ENCODE measurements at regions not wholly inside any gene's neighbourhood (a gene's known extent, or its start where the extent isn't known, plus 50 kb on each side); places are given as distances from the start of the nearest gene placed in this dataset.
"Not testable (repeated sequence)": the region's sequence is repeated elsewhere in the genome, so short reads cannot be mapped to it uniquely, and the experiment has no call there.

DNA sequence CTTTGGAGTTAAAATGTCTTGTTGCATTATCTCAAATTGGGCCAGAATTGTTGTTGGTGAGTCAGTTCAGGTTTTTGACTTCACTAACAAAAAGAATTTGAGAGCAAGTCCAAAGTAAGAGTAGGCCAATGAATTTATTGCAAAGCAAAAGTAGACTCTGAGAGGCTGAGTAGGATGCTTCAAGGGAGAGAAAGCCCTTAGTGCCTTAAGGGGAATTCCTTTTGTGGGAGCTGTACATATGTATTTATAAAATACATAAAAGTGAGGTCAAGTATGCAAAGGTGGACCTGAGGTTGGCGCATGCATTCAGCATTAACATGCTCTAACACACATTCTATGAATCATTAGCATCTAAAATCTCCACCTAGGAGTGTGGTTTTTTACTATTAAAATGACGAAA, 565.4 kb downstream of the GRXCR1 start:
- no peak for DNase-seq

- no peak for DNase-seq
Measured at GRCh38 chr4:43458293-43458692, 565.8 kb downstream of the GRXCR1 start.

- DNase-seq = no peak
Measured at GRCh38 chr4:43471950-43472349, 579.4 kb downstream of the GRXCR1 start.

DNA sequence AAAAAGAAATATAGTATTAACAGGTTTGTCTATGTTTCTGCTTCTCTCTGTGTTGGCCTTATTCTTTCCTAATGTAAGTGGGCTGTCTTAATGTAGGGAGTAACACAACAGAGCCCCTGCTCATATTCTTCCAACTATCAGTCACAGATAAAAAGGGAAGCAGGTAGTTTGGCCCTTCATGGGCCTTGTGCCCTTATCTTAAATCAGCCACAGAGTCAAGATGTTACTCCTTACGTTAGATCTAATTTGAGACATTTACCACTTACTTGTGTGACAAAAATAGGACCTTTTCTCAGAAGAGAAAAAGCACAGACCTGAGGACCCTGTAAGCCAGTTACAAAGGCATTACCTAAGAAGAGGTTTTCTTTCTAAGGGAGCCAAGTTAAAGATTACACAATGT, 589.0 kb downstream of the GRXCR1 start:
- DNase-seq = no peak

- no peak for DNase-seq
Measured at GRCh38 chr4:43485196-43485595, 592.7 kb downstream of the GRXCR1 start.

DNA sequence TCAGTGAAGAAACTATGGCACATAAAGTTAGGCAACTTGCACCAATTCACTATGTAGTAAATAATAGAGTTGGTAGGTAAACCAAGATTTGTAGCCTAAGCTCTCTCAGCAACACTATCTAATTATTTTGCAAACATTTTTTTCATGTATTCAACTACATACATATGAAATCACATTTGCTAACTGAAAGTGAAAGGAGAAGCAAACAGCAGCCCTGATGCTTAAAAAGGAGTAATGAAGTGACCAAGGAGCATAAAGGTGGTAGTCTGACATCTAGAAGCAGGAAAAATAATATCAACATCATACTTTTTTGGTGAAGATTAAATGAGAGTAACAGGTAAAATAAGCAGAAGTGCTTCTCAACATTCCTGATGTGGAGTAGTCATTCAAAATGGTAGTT, 603.7 kb downstream of the GRXCR1 start:
- DNase-seq = no peak

GRCh38 chr4:43496602-43497001, 604.1 kb downstream of the GRXCR1 start:
- DNase-seq = no peak

DNA sequence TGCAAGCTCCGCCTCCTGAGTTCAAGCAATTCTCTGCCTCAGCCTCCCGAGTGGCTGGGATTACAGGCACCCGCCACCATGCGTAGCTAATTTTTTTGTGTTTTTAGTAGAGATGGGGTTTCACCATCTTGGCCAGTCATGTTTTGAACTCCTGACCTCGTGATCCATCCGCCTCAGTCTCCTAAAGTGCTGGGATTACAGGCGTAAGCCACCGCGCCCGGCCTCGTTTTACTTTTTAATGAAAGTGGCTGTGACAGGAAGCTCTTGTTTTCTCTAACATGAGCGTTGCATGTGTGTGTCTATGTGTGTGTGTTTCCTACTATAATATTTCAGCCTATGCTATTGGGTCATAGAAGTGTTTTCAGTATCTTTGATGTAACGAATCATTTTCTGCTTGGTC, 613.3 kb downstream of the GRXCR1 start:
- DNase-seq = not testable (repeated sequence)

DNA sequence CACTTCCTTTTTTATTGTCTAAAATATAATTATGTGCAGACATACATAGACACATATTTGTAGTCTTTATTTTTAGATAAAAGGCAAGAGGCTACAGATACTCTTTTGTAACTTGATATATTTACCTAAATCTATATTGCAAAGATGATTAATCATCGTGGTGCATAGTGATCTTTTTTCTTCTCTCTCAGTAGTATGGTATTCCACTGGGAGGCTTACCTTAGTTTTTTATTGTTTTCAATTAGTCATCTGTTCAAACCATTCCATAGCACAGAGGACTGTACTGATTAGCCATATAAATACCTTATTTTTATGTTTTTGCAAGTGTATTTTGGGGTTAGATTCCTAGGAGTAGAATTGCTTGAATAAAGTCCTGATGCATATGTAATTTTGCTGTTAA, 619.7 kb downstream of the GRXCR1 start:
- no peak for DNase-seq

- DNase-seq = no peak
Measured at GRCh38 chr4:43525646-43526045, 633.1 kb downstream of the GRXCR1 start.

- DNase-seq = no peak
Measured at GRCh38 chr4:43547561-43547960, 655.0 kb downstream of the GRXCR1 start.

DNA sequence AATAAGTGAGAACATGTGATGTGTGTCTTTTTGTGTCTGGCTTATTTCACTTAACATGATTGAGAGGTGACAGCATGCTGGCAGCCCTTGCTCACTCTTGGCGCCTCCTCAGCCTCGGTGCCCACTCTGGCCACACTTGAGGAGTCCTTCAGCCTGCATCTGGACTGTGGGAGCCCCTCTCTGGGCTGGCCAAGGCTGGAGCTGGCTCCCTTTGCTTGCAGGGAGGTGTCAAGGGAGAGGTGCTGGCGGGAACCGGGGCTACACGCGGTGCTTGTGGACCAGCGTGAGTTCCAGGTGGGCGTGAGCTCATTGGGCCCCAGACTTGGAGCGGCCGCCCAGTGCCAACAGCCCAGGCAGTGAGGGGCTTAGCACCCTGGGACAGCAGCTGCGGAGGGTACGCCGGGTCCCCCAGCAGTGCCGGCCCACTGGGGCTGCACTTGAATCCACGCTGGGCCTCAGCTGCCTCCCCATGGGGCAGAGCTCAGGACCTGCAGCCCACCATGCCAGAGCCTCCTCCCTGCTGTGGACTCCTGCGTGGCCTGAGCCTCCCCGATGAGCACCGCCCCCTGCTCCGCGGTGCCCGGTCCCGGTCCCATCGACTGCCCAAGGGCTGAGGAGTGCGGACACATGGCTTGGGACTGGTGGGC, 658.6 kb downstream of the GRXCR1 start:
- DNase-seq = no peak

- no peak for DNase-seq
Measured at GRCh38 chr4:43556262-43556661, 663.7 kb downstream of the GRXCR1 start.

- DNase-seq = no peak
Measured at GRCh38 chr4:43560047-43560446, 667.5 kb downstream of the GRXCR1 start.

GRCh38 chr4:43564107-43564506, 671.6 kb downstream of the GRXCR1 start:
- no peak for DNase-seq

DNA sequence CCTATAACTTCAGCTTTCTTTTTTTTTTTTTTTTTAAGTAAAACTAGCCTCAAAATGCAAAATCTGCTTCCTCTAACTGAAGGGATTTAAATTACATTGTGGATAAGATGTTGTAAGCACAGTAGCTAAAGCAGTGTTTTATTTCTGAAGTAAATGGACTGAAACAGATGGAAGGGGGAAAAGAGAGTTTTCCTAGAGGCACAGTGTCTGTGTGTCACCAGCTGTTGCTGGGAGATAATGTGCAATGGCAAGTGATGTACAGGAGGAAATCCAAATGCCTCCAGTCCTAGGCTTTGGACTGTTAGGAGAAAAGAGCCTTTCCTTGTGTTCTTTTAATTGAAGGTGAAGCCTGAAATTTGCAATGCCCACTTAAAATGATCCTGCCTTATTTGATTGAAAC, 672.1 kb downstream of the GRXCR1 start:
- DNase-seq = no peak

- no peak for DNase-seq
Measured at GRCh38 chr4:43567644-43568043, 675.1 kb downstream of the GRXCR1 start.

DNA sequence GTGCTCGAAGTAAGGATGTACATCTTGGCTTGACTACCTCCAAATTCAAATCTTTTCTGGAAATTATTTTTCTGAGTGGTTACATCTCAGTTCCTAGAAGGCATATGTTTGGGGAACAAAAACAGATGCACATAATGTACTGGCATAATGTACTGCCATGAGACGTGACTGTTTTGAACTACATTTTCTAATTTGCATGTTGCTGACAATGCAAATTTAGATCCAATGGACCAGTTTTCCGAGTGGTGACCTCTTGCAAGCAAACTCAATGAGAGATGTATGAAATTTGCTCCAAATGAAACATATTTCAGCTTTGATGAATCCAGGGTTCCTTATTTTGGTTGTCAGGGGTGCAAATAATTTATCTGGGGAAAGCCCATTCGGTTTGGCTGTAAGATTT, 694.3 kb downstream of the GRXCR1 start:
- DNase-seq = no peak

GRCh38 chr4:43587758-43588157, 695.2 kb downstream of the GRXCR1 start:
- DNase-seq = no peak

GRCh38 chr4:43607400-43607799, 714.9 kb downstream of the GRXCR1 start:
- no peak for DNase-seq

DNA sequence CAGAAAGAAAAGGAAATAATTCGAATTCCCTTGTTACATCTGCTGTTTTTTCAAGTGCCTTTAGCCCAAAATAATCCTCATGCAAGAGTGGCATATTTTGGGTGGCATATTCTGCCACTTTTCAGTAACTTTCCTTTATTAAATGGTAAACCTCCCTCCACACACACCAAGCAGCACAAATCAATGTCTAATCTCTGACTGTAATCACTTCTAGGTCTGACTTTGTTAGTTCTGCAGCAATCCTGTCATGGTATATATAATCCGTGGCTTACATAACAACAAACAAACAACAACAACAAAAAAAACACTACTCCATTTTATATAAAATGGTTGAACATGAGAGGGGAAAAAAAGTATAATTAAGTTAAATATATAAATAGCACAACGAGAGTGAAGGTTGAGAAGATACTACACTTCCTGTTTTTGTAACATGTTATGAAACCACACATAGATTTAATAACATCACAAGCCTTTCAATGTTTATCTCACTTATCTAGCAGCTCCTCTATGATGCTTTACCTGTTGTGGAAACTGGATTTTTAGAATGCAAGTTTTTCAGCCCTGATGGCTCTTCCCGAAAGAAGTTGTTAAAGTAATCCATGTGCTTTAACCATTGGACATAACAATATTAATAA, 715.4 kb downstream of the GRXCR1 start:
- no peak for DNase-seq

- no peak for DNase-seq
Measured at GRCh38 chr4:43619219-43619618, 726.7 kb downstream of the GRXCR1 start.

DNA sequence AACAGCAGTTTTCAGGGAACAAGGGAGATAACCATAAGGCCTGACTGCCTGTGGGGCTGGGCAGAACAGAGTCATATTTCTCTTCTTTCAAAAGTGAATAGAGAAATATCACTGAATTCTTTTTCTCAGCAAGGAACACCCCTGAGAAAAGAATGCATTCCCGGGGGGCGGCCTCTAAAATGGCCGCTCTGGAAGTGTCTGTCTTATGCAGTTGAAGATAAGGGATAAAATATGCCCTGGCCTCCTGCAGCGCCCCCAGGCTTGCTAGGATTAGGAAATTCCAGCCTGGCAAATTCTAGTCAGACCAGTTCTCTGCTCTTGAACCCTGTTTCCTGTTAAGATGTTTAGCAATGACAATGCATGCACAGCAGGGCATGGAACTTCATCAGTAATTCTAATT, 745.4 kb downstream of the GRXCR1 start:
- DNase-seq = not testable (repeated sequence)

- no peak for DNase-seq
Measured at GRCh38 chr4:43651991-43652390, 759.5 kb downstream of the GRXCR1 start.

DNA sequence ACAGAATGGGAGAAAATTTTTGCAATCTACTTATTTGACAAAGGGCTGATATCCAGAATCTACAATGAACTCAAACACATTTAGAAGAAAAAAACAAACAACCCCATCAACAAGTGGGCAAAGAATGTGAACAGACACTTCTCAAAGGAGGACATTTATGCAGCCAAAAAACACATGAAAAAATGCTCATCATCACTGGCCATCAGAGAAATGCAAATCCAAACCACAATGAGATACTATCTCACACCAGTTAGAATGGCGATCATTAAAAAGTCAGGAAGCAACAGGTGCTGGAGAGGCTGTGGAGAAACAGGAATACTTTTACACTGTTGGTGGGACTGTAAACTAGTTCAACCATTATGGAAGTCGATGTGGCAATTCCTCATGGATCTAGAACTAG, 767.0 kb downstream of the GRXCR1 start:
- not testable (repeated sequence) for DNase-seq

Data from DMS79 (cell line).